GM13977 (cell line): ENCODE measurements at regions not wholly inside any gene's neighbourhood (a gene's known extent, or its start where the extent isn't known, plus 50 kb on each side); places are given as distances from the start of the nearest gene placed in this dataset.
"Not testable (repeated sequence)": the region's sequence is repeated elsewhere in the genome, so short reads cannot be mapped to it uniquely, and the experiment has no call there.

Source experiments
- DNase-seq: peaks from one replicate; pipeline ENCODE4 v3.0.0; 2012; ENCODE audit warnings: low spot score
- in situ Hi-C: fragments of 300-500 bp; cut with MboI; formaldehyde crosslinking; loops from one replicate; pipeline ENCODE4 v1.12.0; 2022; ENCODE audit warnings: low sequenced_read_pairs, low pct_unique_long_range_greater_than_20kb, mixed read lengths, inconsistent platforms; ENCODE audit not compliant: unreplicated experiment
- TF ChIP-seq, protein P1 (sequence below): IDR thresholded peaks from 2 replicates; pipeline ENCODE4 v1.5.1; 2012; ENCODE audit warnings: mild to moderate bottlenecking, control low read depth; ENCODE audit not compliant: insufficient read depth; ENCODE audit errors: extremely low read depth, missing control alignments

DNA sequence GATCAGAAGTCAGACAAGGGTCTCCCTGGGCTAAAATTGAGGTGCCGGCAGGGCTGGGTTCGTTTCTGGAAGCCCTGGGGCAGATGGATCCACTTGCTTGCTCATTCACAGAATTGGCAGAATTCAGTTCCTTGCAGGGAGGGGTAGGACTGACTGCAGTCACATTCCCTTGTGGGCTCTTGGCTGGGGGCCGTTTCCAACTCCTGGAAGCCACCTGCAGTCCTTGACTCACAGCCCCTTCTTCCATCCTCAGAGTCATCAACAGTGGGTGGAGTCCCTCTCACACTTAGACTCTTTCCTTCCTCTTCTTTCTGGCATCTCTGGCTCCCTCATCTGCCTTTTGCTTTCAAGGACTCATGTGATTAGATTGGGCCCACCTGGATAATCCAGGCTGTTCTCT lies 54.6 kb upstream of the NANOS1 start:
- no peak for DNase-seq
- TF ChIP-seq, protein P1, sequence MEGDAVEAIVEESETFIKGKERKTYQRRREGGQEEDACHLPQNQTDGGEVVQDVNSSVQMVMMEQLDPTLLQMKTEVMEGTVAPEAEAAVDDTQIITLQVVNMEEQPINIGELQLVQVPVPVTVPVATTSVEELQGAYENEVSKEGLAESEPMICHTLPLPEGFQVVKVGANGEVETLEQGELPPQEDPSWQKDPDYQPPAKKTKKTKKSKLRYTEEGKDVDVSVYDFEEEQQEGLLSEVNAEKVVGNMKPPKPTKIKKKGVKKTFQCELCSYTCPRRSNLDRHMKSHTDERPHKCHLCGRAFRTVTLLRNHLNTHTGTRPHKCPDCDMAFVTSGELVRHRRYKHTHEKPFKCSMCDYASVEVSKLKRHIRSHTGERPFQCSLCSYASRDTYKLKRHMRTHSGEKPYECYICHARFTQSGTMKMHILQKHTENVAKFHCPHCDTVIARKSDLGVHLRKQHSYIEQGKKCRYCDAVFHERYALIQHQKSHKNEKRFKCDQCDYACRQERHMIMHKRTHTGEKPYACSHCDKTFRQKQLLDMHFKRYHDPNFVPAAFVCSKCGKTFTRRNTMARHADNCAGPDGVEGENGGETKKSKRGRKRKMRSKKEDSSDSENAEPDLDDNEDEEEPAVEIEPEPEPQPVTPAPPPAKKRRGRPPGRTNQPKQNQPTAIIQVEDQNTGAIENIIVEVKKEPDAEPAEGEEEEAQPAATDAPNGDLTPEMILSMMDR, result no peak
- in situ Hi-C loops, result no loop called here

DNA sequence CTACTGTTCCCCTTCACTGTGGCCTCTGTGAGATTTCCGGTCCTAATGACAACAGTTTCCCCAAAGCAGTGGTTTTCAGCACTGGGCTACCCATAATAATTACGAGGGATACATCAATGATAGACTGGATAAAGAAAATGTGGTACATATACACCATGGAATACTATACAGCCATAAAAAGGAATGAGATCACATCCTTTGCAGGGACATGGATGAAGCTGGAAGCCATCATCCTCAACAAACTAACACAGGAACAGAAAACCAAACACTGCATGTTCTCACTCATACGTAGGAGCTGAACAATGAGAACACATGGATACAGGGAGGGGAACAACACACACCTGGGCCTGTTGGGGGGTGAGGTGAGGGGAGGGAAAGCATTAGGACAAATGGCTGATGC lies 53.3 kb upstream of the NANOS1 start:
- in situ Hi-C loops, DNase-seq: not testable (repeated sequence)

DNA sequence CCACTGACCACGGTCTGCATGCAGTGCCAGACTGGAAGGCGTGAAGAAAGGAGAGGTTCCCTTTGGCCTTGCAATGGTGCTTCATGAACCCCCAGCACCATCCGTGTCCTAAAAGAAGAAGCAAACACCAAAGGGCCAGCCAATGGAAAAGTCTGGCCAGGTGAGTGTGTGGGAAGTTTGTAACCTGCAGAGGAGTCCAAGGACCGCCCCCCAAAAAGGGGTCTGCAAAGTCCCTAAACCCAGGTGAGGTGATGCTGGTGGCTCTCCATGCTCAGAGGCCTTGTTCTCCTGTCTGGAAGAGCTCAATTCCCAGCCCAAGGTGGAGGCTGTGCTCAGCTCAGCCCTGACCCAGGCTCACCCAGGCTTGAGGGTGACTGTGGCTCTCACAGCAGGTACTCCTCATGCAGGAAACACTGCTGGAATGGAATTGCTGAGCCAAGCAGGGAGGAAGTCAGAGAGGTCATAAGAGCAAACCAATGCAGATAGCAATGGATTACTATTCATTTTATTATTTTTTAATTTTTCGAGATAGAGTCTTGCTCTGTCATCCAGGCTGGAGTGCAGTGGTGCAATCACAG lies 52.4 kb upstream of the NANOS1 start:
- no peak for DNase-seq
- in situ Hi-C loops, result no loop called here
- TF ChIP-seq, protein P1, result no peak

DNA sequence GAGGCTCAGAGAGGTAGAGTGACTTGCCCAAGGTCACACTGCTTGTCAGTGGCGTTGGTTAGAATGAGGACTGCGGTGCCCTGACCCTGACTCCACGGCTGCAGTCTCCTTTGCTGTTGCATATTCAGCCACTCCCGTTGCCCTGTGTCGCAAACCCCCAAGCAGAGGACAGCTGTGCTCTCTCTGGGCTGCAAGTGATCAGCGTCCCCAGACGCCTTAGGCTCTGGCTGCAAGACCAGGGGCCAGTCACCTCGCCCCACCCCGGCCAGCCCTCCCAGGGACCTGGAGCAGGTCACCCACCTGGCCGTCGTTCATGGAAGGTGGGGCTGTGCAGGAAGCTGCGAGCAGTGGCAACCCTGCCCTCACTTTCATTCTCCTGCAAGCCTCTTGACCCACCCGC lies 51.7 kb upstream of the NANOS1 start:
- no peak for DNase-seq
- in situ Hi-C loops, result no loop called here
- TF ChIP-seq, protein P1, result no peak

DNA sequence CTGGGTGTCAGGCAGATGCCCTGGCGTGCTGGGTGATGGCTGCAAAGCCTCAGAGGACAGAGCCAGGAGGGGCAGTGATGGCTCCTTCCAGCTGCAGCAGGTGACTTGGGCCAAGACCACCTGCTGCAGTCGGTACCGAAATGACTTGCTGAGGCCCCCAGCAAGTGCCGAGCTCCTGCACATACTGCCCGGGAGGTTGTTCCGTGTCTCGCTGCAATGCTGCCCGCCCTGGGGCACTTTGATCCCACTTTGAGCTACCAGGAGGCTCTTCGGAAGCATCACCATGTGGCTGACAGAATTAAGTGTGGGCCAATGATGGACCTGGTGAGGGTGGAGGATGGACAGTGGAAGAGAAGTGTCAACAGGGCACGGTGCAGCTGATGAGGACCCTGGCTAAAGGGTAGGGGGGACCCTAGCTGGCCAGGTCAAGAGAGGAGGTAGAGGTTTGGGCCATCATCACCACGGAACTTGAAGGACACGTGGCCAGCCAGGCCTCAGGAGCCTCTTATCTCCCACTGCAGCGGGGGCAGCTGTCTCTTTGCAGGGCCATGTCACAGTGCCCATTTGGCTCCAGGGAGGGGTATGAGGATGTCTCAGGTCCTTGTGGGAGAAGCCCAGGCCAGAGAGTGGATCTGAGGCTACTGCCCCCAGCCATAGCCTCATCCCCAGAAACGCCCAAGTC lies 51.1 kb upstream of the NANOS1 start:
- TF ChIP-seq, protein P1, result no peak
- in situ Hi-C loops, result no loop called here
- no peak for DNase-seq

DNA sequence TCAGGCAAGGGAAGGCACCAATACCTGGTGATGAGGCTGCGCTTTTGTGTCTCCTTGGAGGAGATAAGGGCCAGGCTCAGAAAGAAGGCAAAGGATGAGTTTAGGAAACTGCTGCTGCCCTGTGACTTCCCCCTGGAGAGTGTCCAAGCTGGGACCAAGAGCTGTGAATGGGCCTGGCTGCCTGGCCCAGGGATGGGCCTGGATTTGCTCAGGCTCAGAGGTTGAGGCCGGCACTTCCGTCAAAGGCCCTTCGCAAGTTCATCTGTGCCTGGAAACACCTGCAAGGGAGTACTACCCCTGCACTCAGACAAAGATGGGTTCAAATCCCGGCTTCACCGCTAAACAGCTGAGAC lies 50.5 kb upstream of the NANOS1 start:
- no peak for DNase-seq
- in situ Hi-C loops, result no loop called here
- TF ChIP-seq, protein P1, result no peak

DNA sequence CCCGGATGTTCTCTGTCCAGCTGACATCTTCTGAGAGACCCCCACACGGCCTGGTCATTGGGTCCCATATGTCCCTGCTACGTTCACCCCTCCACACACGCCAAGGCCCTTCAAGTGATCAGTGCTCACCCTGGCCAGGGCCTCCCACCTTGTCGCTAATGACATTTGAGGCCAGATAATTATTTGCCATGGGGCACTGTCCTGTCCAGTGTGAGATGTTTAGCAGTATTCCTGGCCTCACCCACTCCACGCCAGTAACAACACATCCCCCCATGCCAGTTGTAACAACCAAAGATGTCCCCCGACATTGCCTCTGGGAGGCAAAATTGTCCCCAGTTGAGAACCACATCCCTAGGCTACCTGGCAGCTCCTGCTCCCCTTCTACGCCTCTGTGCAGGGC lies 49.9 kb upstream of the NANOS1 start:
- TF ChIP-seq, protein P1, result no peak
- in situ Hi-C loops, result no loop called here
- no peak for DNase-seq
